Kidney glomerular epithelial cell (primary cell): ENCODE measurements at regions not wholly inside any gene's neighbourhood (a gene's known extent, or its start where the extent isn't known, plus 50 kb on each side); places are given as distances from the start of the nearest gene placed in this dataset.
"Not testable (repeated sequence)": the region's sequence is repeated elsewhere in the genome, so short reads cannot be mapped to it uniquely, and the experiment has no call there.

ENCODE experiments used
- DNase-seq: peaks from one replicate; lab custom pipeline; 2025; lab: John Stamatoyannopoulos, UW

GRCh38 chr3:115388811-115389210 is 234.5 kb upstream of the GAP43 start:
- no peak for DNase-seq

GRCh38 chr3:115396801-115397200 is 226.5 kb upstream of the GAP43 start:
- DNase-seq, result no peak

GRCh38 chr3:115397433-115397832 is 225.9 kb upstream of the GAP43 start:
- no peak for DNase-seq

- no peak for DNase-seq
These were observed 224.8 kb upstream of the GAP43 start for GRCh38 chr3:115398506-115398905.

GRCh38 chr3:115399750-115400149 is 223.6 kb upstream of the GAP43 start:
- DNase-seq, result no peak

GRCh38 chr3:115401298-115401697 is 222.0 kb upstream of the GAP43 start:
- peak; percentile 61 for DNase-seq

- peak; percentile 85 for DNase-seq
These were observed 221.3 kb upstream of the GAP43 start for GRCh38 chr3:115401851-115402501.

GRCh38 chr3:115402651-115403050 is 220.7 kb upstream of the GAP43 start:
- DNase-seq, result no peak

GRCh38 chr3:115403786-115404185 is 219.5 kb upstream of the GAP43 start:
- DNase-seq, result no peak

GRCh38 chr3:115409596-115409995 is 213.7 kb upstream of the GAP43 start:
- no peak for DNase-seq

- not testable (repeated sequence) for DNase-seq
These were observed 208.7 kb upstream of the GAP43 start for GRCh38 chr3:115414610-115415009.

- DNase-seq, result no peak
These were observed 207.9 kb upstream of the GAP43 start for GRCh38 chr3:115415246-115415996.

- DNase-seq, result no peak
These were observed 204.7 kb upstream of the GAP43 start for GRCh38 chr3:115418583-115418982.

- no peak for DNase-seq
These were observed 203.2 kb upstream of the GAP43 start for GRCh38 chr3:115420086-115420485.

GRCh38 chr3:115423170-115423569 is 200.1 kb upstream of the GAP43 start:
- DNase-seq, result no peak

GRCh38 chr3:115428841-115429240 is 194.5 kb upstream of the GAP43 start:
- no peak for DNase-seq

- peak; percentile 57 for DNase-seq
These were observed 186.5 kb upstream of the GAP43 start for GRCh38 chr3:115436767-115437301.

- DNase-seq, result no peak
These were observed 184.5 kb upstream of the GAP43 start for GRCh38 chr3:115438799-115439198.

- no peak for DNase-seq
These were observed 177.8 kb upstream of the GAP43 start for GRCh38 chr3:115445559-115445958.

- no peak for DNase-seq
These were observed 174.5 kb upstream of the GAP43 start for GRCh38 chr3:115448851-115449250.

GRCh38 chr3:115450036-115450435 is 173.3 kb upstream of the GAP43 start:
- DNase-seq, result no peak

GRCh38 chr3:115464036-115464435 is 159.3 kb upstream of the GAP43 start:
- no peak for DNase-seq

- no peak for DNase-seq
These were observed 153.7 kb upstream of the GAP43 start for GRCh38 chr3:115469649-115470048.
